K562 (cell line): ENCODE measurements at regions not wholly inside any gene's neighbourhood (a gene's known extent, or its start where the extent isn't known, plus 50 kb on each side); places are given as distances from the start of the nearest gene placed in this dataset.

Source experiments
- BRF1 ChIP-seq: IDR thresholded peaks from 3 replicates; pipeline ENCODE4 v1.6.1; 2011; ENCODE audit warnings: borderline replicate concordance, mild to moderate bottlenecking; ENCODE audit not compliant: insufficient read length; ENCODE audit errors: extremely low read depth
- FOXM1 ChIP-seq, 2 experiments: fragments of 450-650 bp in 1 of 2; sonication (generic) in 1 of 2; formaldehyde crosslinking in 1 of 2; IDR thresholded peaks; 2 replicates each; pipeline versions ENCODE4 v1.6.1 to v1.9.0; 2017 to 2022; ENCODE audit warnings: low read depth in 2 of 2, mild to moderate bottlenecking in 2 of 2, missing genetic modification reagents in 1 of 2, moderate library complexity in 1 of 2
- HMG20B ChIP-seq: fragments of 250-450 bp; sonication (Bioruptor Pico); IDR thresholded peaks from 2 replicates; pipeline ENCODE4 v1.5.0; 2021; ENCODE audit warnings: mild to moderate bottlenecking
- KAT7 ChIP-seq: sonication (generic); formaldehyde crosslinking; IDR thresholded peaks from 2 replicates; pipeline ENCODE4 v1.8.0; 2022; ENCODE audit warnings: missing genetic modification reagents, mild to moderate bottlenecking, borderline replicate concordance
- RBM14 ChIP-seq: fragments of 200-400 bp; formaldehyde crosslinking; IDR thresholded peaks from 2 replicates; pipeline ENCODE4 v1.6.1; 2018; ENCODE audit warnings: low read depth, mild to moderate bottlenecking, low read length, moderate library complexity, borderline replicate concordance; ENCODE audit not compliant: insufficient read depth
- RFX5 ChIP-seq: IDR thresholded peaks from 2 replicates; pipeline ENCODE4 v1.6.1; 2011; ENCODE audit warnings: low read depth, mild to moderate bottlenecking, improper control_type of control experiment, low read length
- SMAD1 ChIP-seq: fragments of 150-350 bp; IDR thresholded peaks from 2 replicates; pipeline ENCODE4 v1.6.1; 2014; ENCODE audit warnings: low read length, low read depth; ENCODE audit not compliant: partially characterized antibody
- SOX6 ChIP-seq: fragments of 450-650 bp; IDR thresholded peaks from 2 replicates; pipeline ENCODE4 v1.6.1; 2014; ENCODE audit warnings: mild to moderate bottlenecking
- SRSF3 ChIP-seq: fragments of 200-400 bp; formaldehyde crosslinking; IDR thresholded peaks from 2 replicates; pipeline ENCODE4 v1.6.1; 2016; ENCODE audit warnings: mild to moderate bottlenecking, low read length, moderate library complexity; ENCODE audit not compliant: insufficient read depth
- TARDBP ChIP-seq: fragments of 450-650 bp; IDR thresholded peaks from 2 replicates; pipeline ENCODE4 v1.6.1; 2016
- THAP12 ChIP-seq: fragments of 250-450 bp; sonication (Bioruptor Pico); IDR thresholded peaks from 2 replicates; pipeline ENCODE4 v1.9.0; 2021; ENCODE audit warnings: mild to moderate bottlenecking, inconsistent platforms
- XRCC5 ChIP-seq: fragments of 200-400 bp; formaldehyde crosslinking; IDR thresholded peaks from 2 replicates; pipeline ENCODE4 v1.6.1; 2017; ENCODE audit warnings: low read depth, mild to moderate bottlenecking, low read length
- ZBTB1 ChIP-seq: sonication (generic); formaldehyde crosslinking; IDR thresholded peaks from 2 replicates; pipeline ENCODE4 v1.8.1; 2023; ENCODE audit warnings: missing genetic modification reagents, low read depth, mild to moderate bottlenecking, borderline replicate concordance
- ZNF121 ChIP-seq: sonication (generic); formaldehyde crosslinking; conservative IDR thresholded peaks from 2 replicates; pipeline ENCODE4 v1.8.0; 2022; ENCODE audit warnings: missing genetic modification reagents
- ZNF140 ChIP-seq: fragments of 250-450 bp; sonication (Bioruptor Pico); IDR thresholded peaks from 2 replicates; pipeline ENCODE4 v1.8.0; 2021; ENCODE audit warnings: moderate library complexity, mild to moderate bottlenecking, inconsistent platforms
- ZNF143 ChIP-seq: sonication (generic); formaldehyde crosslinking; IDR thresholded peaks from 2 replicates; pipeline ENCODE4 v1.9.0; 2022; ENCODE audit warnings: mild to moderate bottlenecking, missing genetic modification reagents
- ZNF146 ChIP-seq: IDR thresholded peaks from one replicate; pipeline ENCODE4 v1.6.1; 2018; ENCODE audit warnings: missing compliant biosample characterization; ENCODE audit not compliant: unreplicated experiment
- ZNF197 ChIP-seq: fragments of 200-800 bp; sonication (Bioruptor generic); IDR thresholded peaks from 2 replicates; pipeline ENCODE4 v1.6.1; 2016; ENCODE audit warnings: low read depth, missing genetic modification characterization, missing compliant biosample characterization
- ZNF586 ChIP-seq: fragments of 450-650 bp; formaldehyde crosslinking; conservative IDR thresholded peaks from 2 replicates; pipeline ENCODE4 v1.4.0; 2020; ENCODE audit warnings: mild to moderate bottlenecking, moderate library complexity
- ZNF785 ChIP-seq: fragments of 250-450 bp; sonication (Bioruptor Pico); IDR thresholded peaks from 2 replicates; pipeline ENCODE4 v1.4.0; 2020; ENCODE audit warnings: mild to moderate bottlenecking
- ZSCAN32 ChIP-seq: fragments of 450-650 bp; formaldehyde crosslinking; IDR thresholded peaks from 2 replicates; pipeline ENCODE4 v1.4.0; 2020; ENCODE audit warnings: mild to moderate bottlenecking, moderate library complexity
- TF ChIP-seq, protein P1 (sequence below): fragments of 250-450 bp; sonication (Bioruptor Pico); IDR thresholded peaks from 2 replicates; pipeline ENCODE4 v1.4.0; 2020; ENCODE audit warnings: mild to moderate bottlenecking, moderate library complexity, borderline replicate concordance
- TF ChIP-seq, protein P2 (sequence below): IDR thresholded peaks from 2 replicates; pipeline ENCODE4 v1.6.1; 2014; ENCODE audit warnings: antibody characterized with exemption

- TF ChIP-seq, protein P1, sequence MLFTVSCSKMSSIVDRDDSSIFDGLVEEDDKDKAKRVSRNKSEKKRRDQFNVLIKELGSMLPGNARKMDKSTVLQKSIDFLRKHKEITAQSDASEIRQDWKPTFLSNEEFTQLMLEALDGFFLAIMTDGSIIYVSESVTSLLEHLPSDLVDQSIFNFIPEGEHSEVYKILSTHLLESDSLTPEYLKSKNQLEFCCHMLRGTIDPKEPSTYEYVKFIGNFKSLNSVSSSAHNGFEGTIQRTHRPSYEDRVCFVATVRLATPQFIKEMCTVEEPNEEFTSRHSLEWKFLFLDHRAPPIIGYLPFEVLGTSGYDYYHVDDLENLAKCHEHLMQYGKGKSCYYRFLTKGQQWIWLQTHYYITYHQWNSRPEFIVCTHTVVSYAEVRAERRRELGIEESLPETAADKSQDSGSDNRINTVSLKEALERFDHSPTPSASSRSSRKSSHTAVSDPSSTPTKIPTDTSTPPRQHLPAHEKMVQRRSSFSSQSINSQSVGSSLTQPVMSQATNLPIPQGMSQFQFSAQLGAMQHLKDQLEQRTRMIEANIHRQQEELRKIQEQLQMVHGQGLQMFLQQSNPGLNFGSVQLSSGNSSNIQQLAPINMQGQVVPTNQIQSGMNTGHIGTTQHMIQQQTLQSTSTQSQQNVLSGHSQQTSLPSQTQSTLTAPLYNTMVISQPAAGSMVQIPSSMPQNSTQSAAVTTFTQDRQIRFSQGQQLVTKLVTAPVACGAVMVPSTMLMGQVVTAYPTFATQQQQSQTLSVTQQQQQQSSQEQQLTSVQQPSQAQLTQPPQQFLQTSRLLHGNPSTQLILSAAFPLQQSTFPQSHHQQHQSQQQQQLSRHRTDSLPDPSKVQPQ (CRISPR knock-in tag) = no peak
- no peak for TF ChIP-seq FOXM1 (IDR thresholded peaks at IDR 0.05; ENCODE audit: low read depth)
- TF ChIP-seq FOXM1 (CRISPR knock-in tag; IDR thresholded peaks at IDR 0.05; ENCODE audit: low read depth) = no peak
- no peak for TF ChIP-seq HMG20B (CRISPR knock-in tag)
- TF ChIP-seq SRSF3 = no peak
- no peak for TF ChIP-seq SOX6
- no peak for TF ChIP-seq RBM14
- peak; percentile 71; the same call in 1 of the 2 replicates for TF ChIP-seq ZNF586 (CRISPR knock-in tag)
- no peak for TF ChIP-seq ZNF143 (CRISPR knock-in tag)
- TF ChIP-seq ZNF197 (CRISPR knock-in tag) = no peak
- no peak for TF ChIP-seq ZNF146 (CRISPR knock-in tag)
- TF ChIP-seq ZNF785 (CRISPR knock-in tag) = no peak
- TF ChIP-seq ZNF140 (CRISPR knock-in tag) = no peak
- no peak for TF ChIP-seq RFX5
- TF ChIP-seq XRCC5 = 0 out of 2 replicates have a peak, but pooled peaks have one; percentile 19
- no peak for TF ChIP-seq SMAD1
- no peak for TF ChIP-seq ZBTB1 (CRISPR knock-in tag)
- TF ChIP-seq ZSCAN32 (CRISPR knock-in tag) = no peak; the same call in 1 of the 2 replicates
- no peak for TF ChIP-seq TARDBP
- no peak for TF ChIP-seq ZNF121 (CRISPR knock-in tag)
- TF ChIP-seq, protein P2, sequence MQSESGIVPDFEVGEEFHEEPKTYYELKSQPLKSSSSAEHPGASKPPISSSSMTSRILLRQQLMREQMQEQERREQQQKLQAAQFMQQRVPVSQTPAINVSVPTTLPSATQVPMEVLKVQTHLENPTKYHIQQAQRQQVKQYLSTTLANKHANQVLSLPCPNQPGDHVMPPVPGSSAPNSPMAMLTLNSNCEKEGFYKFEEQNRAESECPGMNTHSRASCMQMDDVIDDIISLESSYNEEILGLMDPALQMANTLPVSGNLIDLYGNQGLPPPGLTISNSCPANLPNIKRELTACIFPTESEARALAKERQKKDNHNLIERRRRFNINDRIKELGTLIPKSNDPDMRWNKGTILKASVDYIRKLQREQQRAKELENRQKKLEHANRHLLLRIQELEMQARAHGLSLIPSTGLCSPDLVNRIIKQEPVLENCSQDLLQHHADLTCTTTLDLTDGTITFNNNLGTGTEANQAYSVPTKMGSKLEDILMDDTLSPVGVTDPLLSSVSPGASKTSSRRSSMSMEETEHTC = no peak
- TF ChIP-seq THAP12 (CRISPR knock-in tag) = no peak
- TF ChIP-seq KAT7 (CRISPR knock-in tag) = no peak
- TF ChIP-seq BRF1 = no peak
Observed at GRCh38 chr6:26197933-26198721, 110.9 kb downstream of the HFE start (continued).
